ENCODE measurements at regions not wholly inside any gene's neighbourhood (a gene's known extent, or its start where the extent isn't known, plus 50 kb on each side); places are given as distances from the start of the nearest gene placed in this dataset.
"Not testable (repeated sequence)": the region's sequence is repeated elsewhere in the genome, so short reads cannot be mapped to it uniquely, and the experiment has no call there.

DNA sequence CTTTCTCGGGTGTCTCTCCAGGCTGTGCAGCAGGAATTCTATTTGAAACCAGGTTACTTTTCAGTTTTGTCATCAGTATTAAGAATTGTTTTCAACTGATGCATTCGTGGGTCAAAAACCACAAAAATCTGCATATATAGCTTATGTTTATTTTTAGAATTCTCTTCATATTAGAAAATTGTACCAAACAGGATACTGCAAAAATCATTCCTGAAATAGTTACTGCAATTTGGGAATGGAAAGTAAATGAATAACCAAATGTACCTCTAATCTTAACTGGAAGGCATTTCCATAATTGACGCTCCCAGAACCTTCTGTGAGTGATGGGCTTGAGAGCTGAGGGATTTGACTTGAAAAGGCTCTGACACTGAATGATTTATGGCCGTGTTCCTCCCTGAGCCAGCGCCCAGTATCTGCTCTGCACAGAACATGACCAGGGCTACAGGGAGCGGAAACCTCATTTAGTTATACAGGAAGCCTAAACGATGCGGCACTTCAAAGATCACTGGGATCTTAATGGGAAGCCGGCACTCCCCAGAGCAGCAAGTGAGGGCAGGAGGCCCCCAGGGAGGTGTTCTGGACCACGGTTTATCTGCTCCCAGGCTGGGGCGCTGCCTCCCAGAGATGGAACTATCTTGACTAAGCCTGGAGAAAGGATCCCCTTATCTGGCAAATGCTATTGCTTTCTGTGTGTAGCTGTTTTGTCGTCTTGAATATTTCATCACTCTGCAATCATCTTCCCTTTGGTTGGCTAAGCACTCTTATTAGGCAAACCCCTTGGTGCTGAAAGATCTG, 446.0 kb downstream of the QKI start:
- TF ChIP-seq FOXA1 (IDR thresholded peaks at IDR 0.05) (no peak), CTBP1 (IDR thresholded peaks at IDR 0.05; ENCODE audit: borderline replicate concordance) (no peak), ZNF384 (IDR thresholded peaks at IDR 0.05) (no peak), ELF4 (IDR thresholded peaks at IDR 0.05) (no peak)
- TF ChIP-seq, protein P1, sequence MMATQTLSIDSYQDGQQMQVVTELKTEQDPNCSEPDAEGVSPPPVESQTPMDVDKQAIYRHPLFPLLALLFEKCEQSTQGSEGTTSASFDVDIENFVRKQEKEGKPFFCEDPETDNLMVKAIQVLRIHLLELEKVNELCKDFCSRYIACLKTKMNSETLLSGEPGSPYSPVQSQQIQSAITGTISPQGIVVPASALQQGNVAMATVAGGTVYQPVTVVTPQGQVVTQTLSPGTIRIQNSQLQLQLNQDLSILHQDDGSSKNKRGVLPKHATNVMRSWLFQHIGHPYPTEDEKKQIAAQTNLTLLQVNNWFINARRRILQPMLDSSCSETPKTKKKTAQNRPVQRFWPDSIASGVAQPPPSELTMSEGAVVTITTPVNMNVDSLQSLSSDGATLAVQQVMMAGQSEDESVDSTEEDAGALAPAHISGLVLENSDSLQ (IDR thresholded peaks at IDR 0.05) = peak; percentile 77
- POLR2A ChIA-PET = no interaction called here
- DNase-seq (ENCODE audit: extremely low spot score) = no peak
- CTCF ChIA-PET = interaction anchor here (0.6 kb wide), 1 partner anchor 358 kb away, joined by 3 read pairs; no protein-coding TSS in a partner anchor

DNA sequence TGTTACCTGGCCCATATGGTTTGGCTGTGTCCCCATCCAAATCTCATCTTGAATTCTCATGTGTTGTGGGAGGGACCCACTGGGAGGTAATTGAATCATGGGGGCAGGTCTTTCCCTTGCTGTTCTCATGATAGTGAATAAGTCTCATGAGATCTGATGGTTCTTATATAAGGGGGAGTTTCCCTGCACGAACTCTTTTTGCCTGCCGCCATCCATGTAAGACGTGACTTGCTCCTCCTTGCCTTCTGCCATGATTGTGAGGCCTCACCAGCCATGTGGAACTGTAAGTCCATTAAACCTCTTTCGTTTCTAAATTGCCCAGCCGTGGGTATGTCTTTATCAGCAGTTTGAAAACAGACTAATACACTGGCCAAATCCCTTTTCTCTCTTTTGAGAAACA, 444.4 kb downstream of the QKI start:
- POLR2A ChIA-PET; DNase-seq (ENCODE audit: extremely low spot score); CTCF ChIA-PET: not testable (repeated sequence)

- POLR2A ChIA-PET = interaction anchor here (1.0 kb wide), 1 partner anchor 19 kb away, joined by 3 read pairs; no protein-coding TSS in a partner anchor
- CTCF ChIA-PET = no interaction called here
- TF ChIP-seq SP1 (IDR thresholded peaks at IDR 0.05) = no peak
- TF ChIP-seq, protein P1 (IDR thresholded peaks at IDR 0.05) = no peak
- no peak for TF ChIP-seq L3MBTL2 (conservative IDR thresholded peaks at IDR 0.05)
- no peak for TF ChIP-seq SUZ12 (IDR thresholded peaks at IDR 0.05)
- TF ChIP-seq TARDBP (IDR thresholded peaks at IDR 0.05) = no peak
- DNase-seq (ENCODE audit: extremely low spot score) = no peak
Measured at GRCh38 chr6:163857421-163857820, 442.9 kb downstream of the QKI start.

GRCh38 chr6:163850874-163851273, 436.4 kb downstream of the QKI start:
- no peak for DNase-seq (ENCODE audit: extremely low spot score)
- TF ChIP-seq FOXA1 (IDR thresholded peaks at IDR 0.05) = no peak
- TF ChIP-seq TARDBP (IDR thresholded peaks at IDR 0.05) = no peak
- TF ChIP-seq HDGF (IDR thresholded peaks at IDR 0.05; ENCODE audit: borderline replicate concordance) = no peak
- no peak for TF ChIP-seq L3MBTL2 (conservative IDR thresholded peaks at IDR 0.05)
- no peak for TF ChIP-seq SUZ12 (IDR thresholded peaks at IDR 0.05)
- TF ChIP-seq LEF1 (IDR thresholded peaks at IDR 0.05; ENCODE audit: borderline replicate concordance) = no peak
- TF ChIP-seq CTBP1 (IDR thresholded peaks at IDR 0.05; ENCODE audit: borderline replicate concordance) = no peak
- no peak for TF ChIP-seq ELF4 (IDR thresholded peaks at IDR 0.05)
- no peak for TF ChIP-seq ARNT (IDR thresholded peaks at IDR 0.05)
- TF ChIP-seq FOXK2 (IDR thresholded peaks at IDR 0.05) = no peak
- TF ChIP-seq, protein P1 (IDR thresholded peaks at IDR 0.05) = no peak
- no peak for TF ChIP-seq NFRKB (IDR thresholded peaks at IDR 0.05)
- no peak for TF ChIP-seq SP1 (IDR thresholded peaks at IDR 0.05)
- CTCF ChIA-PET = no interaction called here
- POLR2A ChIA-PET = no interaction called here

GRCh38 chr6:163844761-163845160, 430.2 kb downstream of the QKI start:
- TF ChIP-seq FOXM1 (IDR thresholded peaks at IDR 0.05; ENCODE audit: borderline replicate concordance) = no peak
- no peak for TF ChIP-seq SUZ12 (IDR thresholded peaks at IDR 0.05)
- no peak for TF ChIP-seq LEF1 (IDR thresholded peaks at IDR 0.05; ENCODE audit: borderline replicate concordance)
- no peak for TF ChIP-seq L3MBTL2 (conservative IDR thresholded peaks at IDR 0.05)
- no peak for TF ChIP-seq TARDBP (IDR thresholded peaks at IDR 0.05)
- no peak for TF ChIP-seq ZNF384 (IDR thresholded peaks at IDR 0.05)
- no peak for TF ChIP-seq FOXA1 (IDR thresholded peaks at IDR 0.05)
- CTCF ChIA-PET = no interaction called here
- POLR2A ChIA-PET = no interaction called here
- no peak for DNase-seq (ENCODE audit: extremely low spot score)

DNA sequence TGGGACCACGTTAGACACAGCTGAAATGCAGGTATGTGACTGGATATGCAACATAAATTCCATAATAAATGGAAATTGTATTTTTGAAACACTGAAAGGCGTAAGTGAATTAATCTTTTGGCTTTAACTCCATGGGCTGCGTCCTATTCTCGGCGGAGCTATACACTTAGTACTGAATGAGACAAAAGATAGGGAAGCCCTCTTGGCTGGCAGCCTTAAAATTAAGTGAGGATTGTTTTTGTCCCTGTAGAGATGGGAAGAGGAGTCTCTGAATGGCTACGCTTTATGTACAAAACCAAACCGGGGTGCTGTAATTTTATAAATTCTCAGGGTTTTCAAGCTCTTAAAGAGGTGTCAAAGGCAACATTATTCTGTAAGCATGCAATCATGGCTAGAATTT, 429.8 kb downstream of the QKI start:
- POLR2A ChIA-PET = no interaction called here
- no peak for DNase-seq (ENCODE audit: extremely low spot score)
- CTCF ChIA-PET = no interaction called here
- TF ChIP-seq ARNT (IDR thresholded peaks at IDR 0.05) (no peak), CTBP1 (IDR thresholded peaks at IDR 0.05; ENCODE audit: borderline replicate concordance) (no peak), FOXM1 (IDR thresholded peaks at IDR 0.05; ENCODE audit: borderline replicate concordance) (no peak), ELF4 (IDR thresholded peaks at IDR 0.05) (no peak), BHLHE40 (IDR thresholded peaks at IDR 0.05; ENCODE audit: borderline replicate concordance) (no peak), HDGF (IDR thresholded peaks at IDR 0.05; ENCODE audit: borderline replicate concordance) (no peak), LEF1 (IDR thresholded peaks at IDR 0.05; ENCODE audit: borderline replicate concordance) (no peak), FOXK2 (IDR thresholded peaks at IDR 0.05) (no peak), SUZ12 (IDR thresholded peaks at IDR 0.05) (no peak)

GRCh38 chr6:163843218-163843617, 428.7 kb downstream of the QKI start:
- TF ChIP-seq BHLHE40 (IDR thresholded peaks at IDR 0.05; ENCODE audit: borderline replicate concordance) = no peak
- no peak for TF ChIP-seq ARNT (IDR thresholded peaks at IDR 0.05)
- TF ChIP-seq, protein P1 (IDR thresholded peaks at IDR 0.05) = no peak
- TF ChIP-seq HDGF (IDR thresholded peaks at IDR 0.05; ENCODE audit: borderline replicate concordance) = no peak
- TF ChIP-seq NFRKB (IDR thresholded peaks at IDR 0.05) = no peak
- no peak for TF ChIP-seq L3MBTL2 (conservative IDR thresholded peaks at IDR 0.05)
- no peak for TF ChIP-seq LEF1 (IDR thresholded peaks at IDR 0.05; ENCODE audit: borderline replicate concordance)
- no peak for TF ChIP-seq FOXA1 (IDR thresholded peaks at IDR 0.05)
- no peak for TF ChIP-seq CTBP1 (IDR thresholded peaks at IDR 0.05; ENCODE audit: borderline replicate concordance)
- TF ChIP-seq ELF4 (IDR thresholded peaks at IDR 0.05) = no peak
- no peak for TF ChIP-seq SP1 (IDR thresholded peaks at IDR 0.05)
- TF ChIP-seq TARDBP (IDR thresholded peaks at IDR 0.05) = no peak
- no peak for TF ChIP-seq FOXM1 (IDR thresholded peaks at IDR 0.05; ENCODE audit: borderline replicate concordance)
- no peak for TF ChIP-seq SUZ12 (IDR thresholded peaks at IDR 0.05)
- no peak for TF ChIP-seq FOXK2 (IDR thresholded peaks at IDR 0.05)
- TF ChIP-seq ZNF384 (IDR thresholded peaks at IDR 0.05) = no peak
- no peak for DNase-seq (ENCODE audit: extremely low spot score)
- ChIA-PET POLR2A (no interaction called here), CTCF (no interaction called here)

Data from HEK293T (cell line).